SK-N-SH (cell line): ENCODE measurements at regions not wholly inside any gene's neighbourhood (a gene's known extent, or its start where the extent isn't known, plus 50 kb on each side); places are given as distances from the start of the nearest gene placed in this dataset.

Source experiments
- CTCF ChIA-PET: fragments of 300-600, 350-600 bp; formaldehyde crosslinking; extraction: SDS; loops from one replicate; lab custom pipeline; 2021; lab: Yijun Ruan, JAX
- POLR2A ChIA-PET: fragments of 350-600 bp; sonication (Branson Sonifier 250); formaldehyde crosslinking; extraction: SDS; loops from one replicate; lab custom pipeline; 2020; ENCODE audit warnings: antibody characterized with exemption, inconsistent platforms; lab: Yijun Ruan, JAX
- DNase-seq: peaks from one replicate; pipeline ENCODE4 v3.0.0; 2012
- H2AFZ ChIP-seq: fragments of 200-600 bp; sonication (generic); 2 replicates; pipeline ENCODE4 v1.8.1; 2016; ENCODE audit warnings: antibody characterized with exemption, mild to moderate bottlenecking, low read depth
- H3F3A ChIP-seq: fragments of 200-600 bp; sonication (generic); replicated peaks from 2 replicates; pipeline ENCODE3; 2016; ENCODE audit warnings: antibody characterized with exemption, mild to moderate bottlenecking; ENCODE audit not compliant: insufficient read depth
- H3K27ac ChIP-seq, 2 experiments: fragments of 200-500 bp in 1 of 2; fragments of 200-600 bp in 1 of 2; sonication (Bioruptor generic) in 1 of 2; sonication (generic), shearing (Covaris generic) in 1 of 2; 2 replicates each; pipeline versions ENCODE4 v1.5.1 to v1.6.1; 2014 to 2016; ENCODE audit warnings: low read depth in 2 of 2, inconsistent platforms in 1 of 2, low read length in 1 of 2, mild to moderate bottlenecking in 1 of 2, mixed read lengths in 1 of 2
- H3K27me3 ChIP-seq: fragments of 200-600 bp; sonication (generic), shearing (Covaris generic); 2 replicates; pipeline ENCODE4 v1.6.1; 2016; ENCODE audit warnings: mixed run types; ENCODE audit not compliant: insufficient read depth
- H3K36me3 ChIP-seq, 2 experiments: fragments of 200-500 bp in 1 of 2; fragments of 200-600 bp in 1 of 2; sonication (Bioruptor generic) in 1 of 2; sonication (generic) in 1 of 2; replicated peaks in 1 of 2; 2 replicates each; pipeline versions ENCODE3 to v1.5.1; 2014 to 2016; ENCODE audit warnings: low read length in 1 of 2, mild to moderate bottlenecking in 1 of 2; ENCODE audit not compliant: insufficient read depth in 2 of 2, control insufficient read depth in 1 of 2
- H3K4me1 ChIP-seq, 2 experiments: fragments of 200-500 bp in 1 of 2; fragments of 200-600 bp in 1 of 2; sonication (Bioruptor generic) in 1 of 2; sonication (generic), shearing (Covaris generic) in 1 of 2; 2 replicates each; pipeline versions ENCODE4 v1.5.1 to v1.6.1; 2014 to 2016; ENCODE audit warnings: low read depth in 1 of 2, low read length in 1 of 2, mixed run types in 1 of 2; ENCODE audit not compliant: insufficient read depth in 2 of 2, control insufficient read depth in 1 of 2
- H3K4me2 ChIP-seq: fragments of 200-600 bp; sonication (generic), shearing (Covaris generic); 2 replicates; pipeline ENCODE4 v1.6.1; 2017; ENCODE audit warnings: mixed run types
- H3K4me3 ChIP-seq, 2 experiments: fragments of 200-500 bp in 1 of 2; fragments of 200-600 bp in 1 of 2; sonication (Bioruptor generic) in 1 of 2; sonication (generic), shearing (Covaris generic) in 1 of 2; 2 replicates each; pipeline versions ENCODE4 v1.5.1 to v1.8.1; 2014 to 2016; ENCODE audit warnings: low read depth in 2 of 2, inconsistent platforms in 1 of 2, low read length in 1 of 2, mild to moderate bottlenecking in 1 of 2, mixed read lengths in 1 of 2, moderate library complexity in 1 of 2
- H3K79me2 ChIP-seq: fragments of 200-600 bp; sonication (generic); 2 replicates; pipeline ENCODE4 v1.8.1; 2017; ENCODE audit warnings: mild to moderate bottlenecking; ENCODE audit not compliant: insufficient read depth
- H3K9ac ChIP-seq: fragments of 200-600 bp; sonication (generic); 2 replicates; pipeline ENCODE4 v1.6.1; 2017; ENCODE audit warnings: mixed run types
- H3K9me2 ChIP-seq: fragments of 200-600 bp; sonication (generic); 2 replicates; pipeline ENCODE4 v1.6.1; 2017; ENCODE audit warnings: mixed run types
- H3K9me3 ChIP-seq: fragments of 200-600 bp; sonication (generic); 2 replicates; pipeline ENCODE4 v1.6.1; 2017; ENCODE audit warnings: mixed run types, mild to moderate bottlenecking, moderate library complexity
- H4K20me1 ChIP-seq: fragments of 200-600 bp; sonication (generic); 2 replicates; pipeline ENCODE4 v1.6.1; 2017; ENCODE audit warnings: mild to moderate bottlenecking, mixed run types; ENCODE audit not compliant: insufficient read depth
- CHD2 ChIP-seq: fragments of 150-350 bp; IDR thresholded peaks from 2 replicates; pipeline ENCODE4 v1.6.1; 2018; ENCODE audit warnings: low read length; ENCODE audit not compliant: partially characterized antibody
- ELF1 ChIP-seq: IDR thresholded peaks from 2 replicates; pipeline ENCODE4 v1.4.0; 2012
- EZH2phosphoT487 ChIP-seq: fragments of 200-600 bp; sonication (generic); IDR thresholded peaks from 2 replicates; pipeline ENCODE4 v1.6.1; 2017; ENCODE audit warnings: low read depth, mixed run types, mild to moderate bottlenecking, antibody characterized with exemption, moderate library complexity, borderline replicate concordance
- FOSL2 ChIP-seq: IDR thresholded peaks from 2 replicates; pipeline ENCODE4 v1.4.0; 2012; ENCODE audit warnings: low read depth, mild to moderate bottlenecking, moderate library complexity, borderline replicate concordance
- FOXJ3 ChIP-seq: sonication (generic); formaldehyde crosslinking; IDR thresholded peaks from 2 replicates; pipeline ENCODE4 v1.5.1; 2020; ENCODE audit warnings: mild to moderate bottlenecking, missing genetic modification reagents
- FOXM1 ChIP-seq: IDR thresholded peaks from 2 replicates; pipeline ENCODE4 v1.4.0; 2012; ENCODE audit warnings: low read depth, mild to moderate bottlenecking
- GABPA ChIP-seq: IDR thresholded peaks from 2 replicates; pipeline ENCODE4 v1.4.0; 2012; ENCODE audit warnings: low read depth, mild to moderate bottlenecking
- JUND ChIP-seq: IDR thresholded peaks from 2 replicates; pipeline ENCODE4 v1.4.0; 2012
- MEF2A ChIP-seq: IDR thresholded peaks from 2 replicates; pipeline ENCODE4 v1.4.0; 2012; ENCODE audit warnings: low read depth, borderline replicate concordance
- MXI1 ChIP-seq: IDR thresholded peaks from 2 replicates; pipeline ENCODE4 v1.6.1; 2012; ENCODE audit warnings: mild to moderate bottlenecking, low read depth, low read length, improper control_type of control experiment
- NFIC ChIP-seq: IDR thresholded peaks from 2 replicates; pipeline ENCODE4 v1.4.0; 2012; ENCODE audit warnings: borderline replicate concordance
- NRF1 ChIP-seq: IDR thresholded peaks from 2 replicates; pipeline ENCODE4 v1.6.1; 2012; ENCODE audit warnings: low read depth, mild to moderate bottlenecking, low read length
- POLR2AphosphoS5 ChIP-seq: IDR thresholded peaks from 2 replicates; pipeline ENCODE4 v1.6.1; 2012; ENCODE audit warnings: low read depth, low read length
- RAD21 ChIP-seq: IDR thresholded peaks from 2 replicates; pipeline ENCODE4 v1.6.1; 2012; ENCODE audit warnings: mild to moderate bottlenecking, low read length
- RFX5 ChIP-seq: IDR thresholded peaks from 2 replicates; pipeline ENCODE4 v1.6.1; 2012; ENCODE audit warnings: mild to moderate bottlenecking, improper control_type of control experiment, low read length
- SMC3 ChIP-seq: IDR thresholded peaks from 2 replicates; pipeline ENCODE4 v1.6.1; 2012; ENCODE audit warnings: low read depth, low read length, improper control_type of control experiment
- TCF12 ChIP-seq: IDR thresholded peaks from 2 replicates; pipeline ENCODE4 v1.4.0; 2012
- YY1 ChIP-seq: IDR thresholded peaks from 2 replicates; pipeline ENCODE4 v1.4.0; 2012; ENCODE audit warnings: low read depth, mild to moderate bottlenecking
- WGBS: methylation state at CpG from one replicate; pipeline ENCODE4 v1.1.6; 2017; ENCODE audit warnings: low lambda C conversion rate; 5-methylcytosine and 5-hydroxymethylcytosine counted together
- TF ChIP-seq, protein P1 (sequence below): fragments of 150-350 bp; IDR thresholded peaks from 2 replicates; pipeline ENCODE4 v1.6.1; 2017; ENCODE audit warnings: antibody characterized with exemption, low read length, low read depth, borderline replicate concordance
- TF ChIP-seq, protein P2 (sequence below): IDR thresholded peaks from 2 replicates; pipeline ENCODE4 v1.4.0; 2012; ENCODE audit warnings: low read depth
- TF ChIP-seq, protein P3 (sequence below): fragments of 150-350 bp; IDR thresholded peaks from 2 replicates; pipeline ENCODE4 v1.6.1; 2016; ENCODE audit warnings: mild to moderate bottlenecking, low read depth, low read length
- TF ChIP-seq, protein P4 (sequence below): fragments of 200-600 bp; sonication (generic); IDR thresholded peaks from 2 replicates; pipeline ENCODE4 v1.6.1; 2017; ENCODE audit warnings: antibody characterized with exemption, mild to moderate bottlenecking, moderate library complexity
- TF ChIP-seq, protein P5 (sequence below): IDR thresholded peaks from 2 replicates; pipeline ENCODE4 v1.4.0; 2012; ENCODE audit warnings: low read depth, borderline replicate concordance

DNA sequence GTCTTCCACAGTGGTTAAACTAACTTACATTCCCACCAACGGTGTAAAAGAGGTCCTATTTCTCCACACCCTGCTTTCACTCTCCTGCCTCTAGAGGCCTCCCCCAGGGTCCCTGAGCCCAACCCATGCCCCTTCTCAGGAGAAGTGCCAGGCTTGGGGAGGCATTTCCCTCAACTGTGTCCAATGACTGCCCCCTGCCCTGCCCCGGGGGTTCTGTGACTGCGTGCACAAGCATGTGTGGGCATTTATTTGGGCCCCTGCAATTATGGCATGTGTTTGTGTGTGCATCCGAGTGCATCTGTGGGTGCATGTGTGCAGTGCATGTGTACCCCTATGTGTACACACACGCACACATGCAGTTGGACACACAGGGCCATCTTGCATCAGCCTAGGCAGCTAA is 57.3 kb downstream of the INHBB start:
- no peaks in the 10 kb centered on the region for H3K4me1 ChIP-seq
- no peak for DNase-seq
- POLR2A ChIA-PET: no interaction called here
- no peak overlapping the region for H3K27ac ChIP-seq
- H3K4me3 ChIP-seq: no peak overlapping the region
- WGBS: 41% methylated on average over 5 of the region's 5 CpGs
- H3K9me2 ChIP-seq: no peaks in the 10 kb centered on the region
- TF ChIP-seq YY1: no peak
- TF ChIP-seq, protein P1, sequence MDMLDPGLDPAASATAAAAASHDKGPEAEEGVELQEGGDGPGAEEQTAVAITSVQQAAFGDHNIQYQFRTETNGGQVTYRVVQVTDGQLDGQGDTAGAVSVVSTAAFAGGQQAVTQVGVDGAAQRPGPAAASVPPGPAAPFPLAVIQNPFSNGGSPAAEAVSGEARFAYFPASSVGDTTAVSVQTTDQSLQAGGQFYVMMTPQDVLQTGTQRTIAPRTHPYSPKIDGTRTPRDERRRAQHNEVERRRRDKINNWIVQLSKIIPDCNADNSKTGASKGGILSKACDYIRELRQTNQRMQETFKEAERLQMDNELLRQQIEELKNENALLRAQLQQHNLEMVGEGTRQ: no peak
- no peak for TF ChIP-seq JUND
- TF ChIP-seq FOXJ3 (CRISPR knock-in tag): no peak
- no peak for TF ChIP-seq MEF2A
- TF ChIP-seq, protein P2, sequence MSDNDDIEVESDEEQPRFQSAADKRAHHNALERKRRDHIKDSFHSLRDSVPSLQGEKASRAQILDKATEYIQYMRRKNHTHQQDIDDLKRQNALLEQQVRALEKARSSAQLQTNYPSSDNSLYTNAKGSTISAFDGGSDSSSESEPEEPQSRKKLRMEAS: no peak
- TF ChIP-seq NFIC: no peak
- TF ChIP-seq RFX5: no peak
- no peak for TF ChIP-seq FOXM1
- TF ChIP-seq FOSL2: no peak
- TF ChIP-seq TCF12: no peak
- no peak for TF ChIP-seq NRF1
- no peak for TF ChIP-seq EZH2phosphoT487
- TF ChIP-seq POLR2AphosphoS5: no peak
- no peak for TF ChIP-seq CHD2
- TF ChIP-seq RAD21: no peak
- CTCF ChIA-PET: no interaction called here
- no peaks in the 10 kb centered on the region for H3F3A ChIP-seq
- H3K36me3 ChIP-seq: no peaks in the 10 kb centered on the region
- no peak overlapping the region for H3K9ac ChIP-seq
- H3K9me3 ChIP-seq: 0 out of 2 replicates have a peak, but pooled peaks cover 1% of the 10 kb centered on the region
- H3K4me2 ChIP-seq: no peak overlapping the region
- no peaks in the 10 kb centered on the region; the same call in 1 of the 2 replicates for H3K27me3 ChIP-seq
- no peaks in the 10 kb centered on the region for H3K79me2 ChIP-seq
- H2AFZ ChIP-seq: no peak overlapping the region
- H4K20me1 ChIP-seq: no peaks in the 10 kb centered on the region

DNA sequence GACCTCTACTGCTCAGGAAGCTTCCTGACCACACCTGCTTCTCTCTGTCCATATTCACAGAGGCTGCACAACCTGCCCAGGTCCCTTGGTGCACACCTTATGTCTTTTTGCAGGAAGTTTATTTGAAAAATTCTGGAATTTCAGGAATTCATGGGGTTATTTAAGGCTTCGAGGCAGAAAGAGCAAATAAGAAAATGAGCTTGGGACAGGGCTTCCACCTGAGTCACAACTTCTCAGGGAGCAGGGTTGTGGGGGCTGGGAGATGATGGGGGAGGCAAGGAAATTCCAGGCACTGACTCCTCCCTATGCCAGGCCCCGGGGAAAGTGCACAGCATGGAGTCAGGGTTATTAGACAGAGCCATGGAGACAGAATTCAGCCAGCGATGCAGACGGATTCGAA is 57.7 kb downstream of the INHBB start:
- H3K27me3 ChIP-seq: no peaks in the 10 kb centered on the region; the same call in 1 of the 2 replicates
- ChIA-PET CTCF (no interaction called here), POLR2A (no interaction called here)
- 0 out of 2 replicates have a peak, but pooled peaks cover 5% of the 10 kb centered on the region for H3K9me3 ChIP-seq
- H3K9ac ChIP-seq: no peak overlapping the region
- WGBS: 50% methylated on average over 5 of the region's 5 CpGs
- no peaks in the 10 kb centered on the region for H3K79me2 ChIP-seq
- no peak overlapping the region for H3K4me2 ChIP-seq
- H4K20me1 ChIP-seq: no peaks in the 10 kb centered on the region
- H3K4me1 ChIP-seq: no peaks in the 10 kb centered on the region
- no peaks in the 10 kb centered on the region for H3F3A ChIP-seq
- H3K4me3 ChIP-seq: no peak overlapping the region
- H3K9me2 ChIP-seq: no peaks in the 10 kb centered on the region
- no peak for DNase-seq
- H3K36me3 ChIP-seq: no peaks in the 10 kb centered on the region
- H3K27ac ChIP-seq: no peak overlapping the region
- no peak overlapping the region for H2AFZ ChIP-seq
- TF ChIP-seq, protein P3, sequence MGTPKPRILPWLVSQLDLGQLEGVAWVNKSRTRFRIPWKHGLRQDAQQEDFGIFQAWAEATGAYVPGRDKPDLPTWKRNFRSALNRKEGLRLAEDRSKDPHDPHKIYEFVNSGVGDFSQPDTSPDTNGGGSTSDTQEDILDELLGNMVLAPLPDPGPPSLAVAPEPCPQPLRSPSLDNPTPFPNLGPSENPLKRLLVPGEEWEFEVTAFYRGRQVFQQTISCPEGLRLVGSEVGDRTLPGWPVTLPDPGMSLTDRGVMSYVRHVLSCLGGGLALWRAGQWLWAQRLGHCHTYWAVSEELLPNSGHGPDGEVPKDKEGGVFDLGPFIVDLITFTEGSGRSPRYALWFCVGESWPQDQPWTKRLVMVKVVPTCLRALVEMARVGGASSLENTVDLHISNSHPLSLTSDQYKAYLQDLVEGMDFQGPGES: no peak
- TF ChIP-seq, protein P4, sequence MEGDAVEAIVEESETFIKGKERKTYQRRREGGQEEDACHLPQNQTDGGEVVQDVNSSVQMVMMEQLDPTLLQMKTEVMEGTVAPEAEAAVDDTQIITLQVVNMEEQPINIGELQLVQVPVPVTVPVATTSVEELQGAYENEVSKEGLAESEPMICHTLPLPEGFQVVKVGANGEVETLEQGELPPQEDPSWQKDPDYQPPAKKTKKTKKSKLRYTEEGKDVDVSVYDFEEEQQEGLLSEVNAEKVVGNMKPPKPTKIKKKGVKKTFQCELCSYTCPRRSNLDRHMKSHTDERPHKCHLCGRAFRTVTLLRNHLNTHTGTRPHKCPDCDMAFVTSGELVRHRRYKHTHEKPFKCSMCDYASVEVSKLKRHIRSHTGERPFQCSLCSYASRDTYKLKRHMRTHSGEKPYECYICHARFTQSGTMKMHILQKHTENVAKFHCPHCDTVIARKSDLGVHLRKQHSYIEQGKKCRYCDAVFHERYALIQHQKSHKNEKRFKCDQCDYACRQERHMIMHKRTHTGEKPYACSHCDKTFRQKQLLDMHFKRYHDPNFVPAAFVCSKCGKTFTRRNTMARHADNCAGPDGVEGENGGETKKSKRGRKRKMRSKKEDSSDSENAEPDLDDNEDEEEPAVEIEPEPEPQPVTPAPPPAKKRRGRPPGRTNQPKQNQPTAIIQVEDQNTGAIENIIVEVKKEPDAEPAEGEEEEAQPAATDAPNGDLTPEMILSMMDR: no peak
- TF ChIP-seq, protein P1: no peak
- no peak for TF ChIP-seq SMC3
- TF ChIP-seq TCF12: no peak
- TF ChIP-seq, protein P5, sequence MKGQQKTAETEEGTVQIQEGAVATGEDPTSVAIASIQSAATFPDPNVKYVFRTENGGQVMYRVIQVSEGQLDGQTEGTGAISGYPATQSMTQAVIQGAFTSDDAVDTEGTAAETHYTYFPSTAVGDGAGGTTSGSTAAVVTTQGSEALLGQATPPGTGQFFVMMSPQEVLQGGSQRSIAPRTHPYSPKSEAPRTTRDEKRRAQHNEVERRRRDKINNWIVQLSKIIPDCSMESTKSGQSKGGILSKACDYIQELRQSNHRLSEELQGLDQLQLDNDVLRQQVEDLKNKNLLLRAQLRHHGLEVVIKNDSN: no peak
- no peak for TF ChIP-seq MXI1
- TF ChIP-seq POLR2AphosphoS5: no peak
- no peak for TF ChIP-seq ELF1
- no peak for TF ChIP-seq YY1
- TF ChIP-seq, protein P2: no peak
- no peak for TF ChIP-seq GABPA
- TF ChIP-seq FOXJ3 (CRISPR knock-in tag): no peak
